ENCODE measurements at regions not wholly inside any gene's neighbourhood (a gene's known extent, or its start where the extent isn't known, plus 50 kb on each side); places are given as distances from the start of the nearest gene placed in this dataset.

GRCh38 chr2:163987175-163987940, 251.6 kb upstream of the FIGN start:
- H3K27me3 ChIP-seq: no peaks in the 10 kb centered on the region
- H3K27ac ChIP-seq: no peak overlapping the region
- no peaks in the 10 kb centered on the region for H3K4me1 ChIP-seq
- no peak for DNase-seq (ENCODE audit: low spot score in 2 of 2)
- intact Hi-C loops (cut with DNase I; ENCODE audit: low total_unique reads): no loop called here
- no peaks in the 10 kb centered on the region for H3K36me3 ChIP-seq
- no peaks in the 10 kb centered on the region for H3K9me3 ChIP-seq
- TF ChIP-seq POLR2A (IDR thresholded peaks at IDR 0.05) (no peak), CTCF (IDR thresholded peaks at IDR 0.05) (no peak), POLR2AphosphoS5 (IDR thresholded peaks at IDR 0.05) (no peak)
- no peak overlapping the region for H3K4me3 ChIP-seq

GRCh38 chr2:163984986-163985385, 249.2 kb upstream of the FIGN start:
- no peak for TF ChIP-seq POLR2AphosphoS5 (IDR thresholded peaks at IDR 0.05)
- TF ChIP-seq CTCF (IDR thresholded peaks at IDR 0.05): no peak
- no peak for TF ChIP-seq POLR2A (IDR thresholded peaks at IDR 0.05)
- no peaks in the 10 kb centered on the region for H3K27me3 ChIP-seq

GRCh38 chr2:163983911-163984310, 248.1 kb upstream of the FIGN start:
- no peak for DNase-seq (ENCODE audit: low spot score in 2 of 2)
- Histone ChIP-seq H3K4me3 (no peak overlapping the region), H3K27ac (no peak overlapping the region), H3K27me3 (no peaks in the 10 kb centered on the region), H3K9me3 (no peaks in the 10 kb centered on the region), H3K4me1 (no peaks in the 10 kb centered on the region), H3K36me3 (no peaks in the 10 kb centered on the region)
- no peak for TF ChIP-seq POLR2A (IDR thresholded peaks at IDR 0.05)
- TF ChIP-seq POLR2AphosphoS5 (IDR thresholded peaks at IDR 0.05): no peak
- no peak for TF ChIP-seq CTCF (IDR thresholded peaks at IDR 0.05)
- intact Hi-C loops (cut with DNase I; ENCODE audit: low total_unique reads): no loop called here

More at GRCh38 chr2:163984986-163985385, 249.2 kb upstream of the FIGN start:
- no peaks in the 10 kb centered on the region for H3K9me3 ChIP-seq
- intact Hi-C loops (cut with DNase I; ENCODE audit: low total_unique reads): no loop called here
- H3K4me3 ChIP-seq: no peak overlapping the region
- DNase-seq (ENCODE audit: low spot score in 2 of 2): no peak
- no peaks in the 10 kb centered on the region for H3K36me3 ChIP-seq
- no peaks in the 10 kb centered on the region for H3K4me1 ChIP-seq
- no peak overlapping the region for H3K27ac ChIP-seq

GRCh38 chr2:163982938-163983337, 247.1 kb upstream of the FIGN start:
- no peak for TF ChIP-seq CTCF (IDR thresholded peaks at IDR 0.05)
- no peak for TF ChIP-seq POLR2A (IDR thresholded peaks at IDR 0.05)
- no peak for TF ChIP-seq POLR2AphosphoS5 (IDR thresholded peaks at IDR 0.05)
- intact Hi-C loops (cut with DNase I; ENCODE audit: low total_unique reads): no loop called here
- Histone ChIP-seq H3K4me3 (no peak overlapping the region), H3K27me3 (no peaks in the 10 kb centered on the region), H3K4me1 (no peaks in the 10 kb centered on the region), H3K36me3 (no peaks in the 10 kb centered on the region), H3K9me3 (no peaks in the 10 kb centered on the region), H3K27ac (no peak overlapping the region)
- DNase-seq (ENCODE audit: low spot score in 2 of 2): no peak

- no peak overlapping the region for H3K27ac ChIP-seq
- no peak overlapping the region for H3K4me3 ChIP-seq
- DNase-seq (ENCODE audit: low spot score in 2 of 2): no peak
- TF ChIP-seq CTCF (IDR thresholded peaks at IDR 0.05) (no peak), POLR2AphosphoS5 (IDR thresholded peaks at IDR 0.05) (no peak)
- no peaks in the 10 kb centered on the region for H3K9me3 ChIP-seq
- H3K36me3 ChIP-seq: no peaks in the 10 kb centered on the region
- H3K27me3 ChIP-seq: no peaks in the 10 kb centered on the region
- intact Hi-C loops (cut with DNase I; ENCODE audit: low total_unique reads): no loop called here
- H3K4me1 ChIP-seq: no peaks in the 10 kb centered on the region
These were observed 239.0 kb upstream of the FIGN start for GRCh38 chr2:163974766-163975165.
